ENCODE measurements at regions not wholly inside any gene's neighbourhood (a gene's known extent, or its start where the extent isn't known, plus 50 kb on each side); places are given as distances from the start of the nearest gene placed in this dataset.

GRCh38 chr20:61052195-61052750, 199.8 kb upstream of the CDH4 start:
- Histone ChIP-seq H3K27me3 (ENCODE audit: control insufficient read depth, insufficient read depth, low read length) (peaks cover 81% of the 10 kb centered on the region), H3K4me3 (ENCODE audit: low read length) (no peak overlapping the region)

DNA sequence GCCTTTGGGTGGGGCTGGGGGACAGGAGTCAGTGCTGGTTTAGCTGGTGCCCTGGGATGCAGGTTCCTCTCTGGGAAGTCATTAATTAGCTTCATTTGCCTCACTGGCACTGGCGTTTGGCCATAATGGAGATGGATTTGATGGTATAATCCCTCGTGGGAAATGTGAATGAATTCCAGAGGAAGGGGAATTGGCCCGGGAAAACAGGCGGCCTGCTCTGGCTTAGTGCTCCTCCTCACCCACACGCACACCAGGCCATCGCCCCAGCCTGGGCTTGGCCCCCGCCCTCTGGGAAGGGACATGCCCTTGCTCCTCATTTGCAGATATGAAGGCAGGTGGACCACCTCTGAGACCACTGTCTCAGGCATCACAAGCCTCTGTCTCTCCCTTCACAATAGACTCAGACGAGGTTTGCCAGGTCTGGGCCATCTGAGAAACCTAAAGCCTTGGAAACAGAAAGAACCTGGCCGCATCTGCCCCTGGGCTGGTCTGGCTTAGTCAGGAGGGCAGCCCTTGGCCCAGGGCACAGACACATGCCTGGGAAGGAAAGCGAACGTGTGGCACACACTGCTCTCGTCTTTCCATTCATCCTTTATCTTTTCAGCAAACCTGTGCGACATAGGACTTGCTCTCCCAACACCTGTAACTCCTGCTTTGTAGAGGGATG, 199.2 kb upstream of the CDH4 start:
- Histone ChIP-seq H3K4me1 (ENCODE audit: control insufficient read depth, insufficient read depth, low read length) (no peaks in the 10 kb centered on the region), H3K9ac (ENCODE audit: low read depth, low read length) (no peak overlapping the region), H3K4me2 (ENCODE audit: low read length) (no peak overlapping the region), H3K36me3 (ENCODE audit: insufficient read depth, low read length) (no peaks in the 10 kb centered on the region), H3K9me3 (replicated peaks; ENCODE audit: low read length) (no peaks in the 10 kb centered on the region), H3K27me3 (ENCODE audit: control insufficient read depth, insufficient read depth, low read length) (peaks cover 88% of the 10 kb centered on the region), H3K4me3 (ENCODE audit: low read length) (no peak overlapping the region)

More at GRCh38 chr20:61052195-61052750, 199.8 kb upstream of the CDH4 start:
- no peak overlapping the region for H3K4me2 ChIP-seq (ENCODE audit: low read length)
- no peak overlapping the region for H3K9ac ChIP-seq (ENCODE audit: low read depth, low read length)
- no peaks in the 10 kb centered on the region for H3K9me3 ChIP-seq (replicated peaks; ENCODE audit: low read length)
- H3K36me3 ChIP-seq (ENCODE audit: insufficient read depth, low read length), result no peaks in the 10 kb centered on the region
- no peaks in the 10 kb centered on the region for H3K4me1 ChIP-seq (ENCODE audit: control insufficient read depth, insufficient read depth, low read length)

- Histone ChIP-seq H3K4me1 (ENCODE audit: control insufficient read depth, insufficient read depth, low read length) (no peaks in the 10 kb centered on the region), H3K9ac (ENCODE audit: low read depth, low read length) (no peak overlapping the region), H3K4me2 (ENCODE audit: low read length) (no peak overlapping the region), H3K4me3 (ENCODE audit: low read length) (no peak overlapping the region), H3K36me3 (ENCODE audit: insufficient read depth, low read length) (no peaks in the 10 kb centered on the region), H3K9me3 (replicated peaks; ENCODE audit: low read length) (no peaks in the 10 kb centered on the region), H3K27me3 (ENCODE audit: control insufficient read depth, insufficient read depth, low read length) (peaks cover 92% of the 10 kb centered on the region)
Observed at GRCh38 chr20:61053487-61053886, 198.6 kb upstream of the CDH4 start.

GRCh38 chr20:61053889-61054288, 198.2 kb upstream of the CDH4 start:
- H3K4me2 ChIP-seq (ENCODE audit: low read length), result no peak overlapping the region
- H3K36me3 ChIP-seq (ENCODE audit: insufficient read depth, low read length), result no peaks in the 10 kb centered on the region
- no peaks in the 10 kb centered on the region for H3K9me3 ChIP-seq (replicated peaks; ENCODE audit: low read length)
- H3K27me3 ChIP-seq (ENCODE audit: control insufficient read depth, insufficient read depth, low read length), result peaks cover 92% of the 10 kb centered on the region
- no peaks in the 10 kb centered on the region for H3K4me1 ChIP-seq (ENCODE audit: control insufficient read depth, insufficient read depth, low read length)
- H3K9ac ChIP-seq (ENCODE audit: low read depth, low read length), result no peak overlapping the region
- no peak overlapping the region for H3K4me3 ChIP-seq (ENCODE audit: low read length)

DNA sequence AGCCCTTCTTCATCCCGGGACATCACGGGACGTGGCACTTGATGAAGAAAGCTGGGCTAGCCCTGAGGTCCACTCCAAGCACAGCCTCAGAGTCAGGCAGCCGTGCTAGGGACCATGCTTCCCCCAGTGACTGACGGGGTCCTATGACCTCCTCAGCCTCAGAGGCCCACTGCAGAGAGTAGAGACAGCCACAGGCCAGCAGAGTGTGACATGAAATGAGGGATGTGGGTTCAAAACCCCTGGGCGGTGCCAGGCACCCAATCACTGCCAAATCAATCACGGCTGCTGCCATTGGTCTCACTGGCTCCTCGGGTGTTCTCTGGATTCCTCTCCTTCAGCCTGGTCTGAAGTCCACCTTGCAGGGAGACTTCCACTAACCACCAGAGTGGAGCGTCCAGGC, 197.7 kb upstream of the CDH4 start:
- Histone ChIP-seq H3K4me3 (ENCODE audit: low read length) (no peak overlapping the region), H3K27me3 (ENCODE audit: control insufficient read depth, insufficient read depth, low read length) (peaks cover 94% of the 10 kb centered on the region), H3K9ac (ENCODE audit: low read depth, low read length) (no peak overlapping the region), H3K9me3 (replicated peaks; ENCODE audit: low read length) (no peaks in the 10 kb centered on the region), H3K4me1 (ENCODE audit: control insufficient read depth, insufficient read depth, low read length) (no peaks in the 10 kb centered on the region), H3K36me3 (ENCODE audit: insufficient read depth, low read length) (no peaks in the 10 kb centered on the region), H3K4me2 (ENCODE audit: low read length) (no peak overlapping the region)

GRCh38 chr20:61055180-61056010, 196.7 kb upstream of the CDH4 start:
- H3K36me3 ChIP-seq (ENCODE audit: insufficient read depth, low read length), result no peaks in the 10 kb centered on the region
- H3K9me3 ChIP-seq (replicated peaks; ENCODE audit: low read length), result no peaks in the 10 kb centered on the region
- peaks cover 91% of the 10 kb centered on the region for H3K27me3 ChIP-seq (ENCODE audit: control insufficient read depth, insufficient read depth, low read length)
- no peak overlapping the region for H3K4me2 ChIP-seq (ENCODE audit: low read length)
- no peak overlapping the region for H3K9ac ChIP-seq (ENCODE audit: low read depth, low read length)
- no peak overlapping the region for H3K4me3 ChIP-seq (ENCODE audit: low read length)
- H3K4me1 ChIP-seq (ENCODE audit: control insufficient read depth, insufficient read depth, low read length), result no peaks in the 10 kb centered on the region

- Histone ChIP-seq H3K4me2 (ENCODE audit: low read length) (no peak overlapping the region), H3K36me3 (ENCODE audit: insufficient read depth, low read length) (no peaks in the 10 kb centered on the region), H3K4me3 (ENCODE audit: low read length) (no peak overlapping the region), H3K9ac (ENCODE audit: low read depth, low read length) (no peak overlapping the region), H3K4me1 (ENCODE audit: control insufficient read depth, insufficient read depth, low read length) (no peaks in the 10 kb centered on the region), H3K9me3 (replicated peaks; ENCODE audit: low read length) (no peaks in the 10 kb centered on the region), H3K27me3 (ENCODE audit: control insufficient read depth, insufficient read depth, low read length) (peaks cover 87% of the 10 kb centered on the region)
Observed at GRCh38 chr20:61056116-61056515, 195.9 kb upstream of the CDH4 start.

GRCh38 chr20:61056627-61057442, 195.2 kb upstream of the CDH4 start:
- no peaks in the 10 kb centered on the region for H3K36me3 ChIP-seq (ENCODE audit: insufficient read depth, low read length)
- H3K4me1 ChIP-seq (ENCODE audit: control insufficient read depth, insufficient read depth, low read length), result no peaks in the 10 kb centered on the region
- no peak overlapping the region for H3K4me2 ChIP-seq (ENCODE audit: low read length)
- no peaks in the 10 kb centered on the region for H3K9me3 ChIP-seq (replicated peaks; ENCODE audit: low read length)
- no peak overlapping the region for H3K4me3 ChIP-seq (ENCODE audit: low read length)
- H3K27me3 ChIP-seq (ENCODE audit: control insufficient read depth, insufficient read depth, low read length), result peaks cover 87% of the 10 kb centered on the region
- H3K9ac ChIP-seq (ENCODE audit: low read depth, low read length), result no peak overlapping the region

DNA sequence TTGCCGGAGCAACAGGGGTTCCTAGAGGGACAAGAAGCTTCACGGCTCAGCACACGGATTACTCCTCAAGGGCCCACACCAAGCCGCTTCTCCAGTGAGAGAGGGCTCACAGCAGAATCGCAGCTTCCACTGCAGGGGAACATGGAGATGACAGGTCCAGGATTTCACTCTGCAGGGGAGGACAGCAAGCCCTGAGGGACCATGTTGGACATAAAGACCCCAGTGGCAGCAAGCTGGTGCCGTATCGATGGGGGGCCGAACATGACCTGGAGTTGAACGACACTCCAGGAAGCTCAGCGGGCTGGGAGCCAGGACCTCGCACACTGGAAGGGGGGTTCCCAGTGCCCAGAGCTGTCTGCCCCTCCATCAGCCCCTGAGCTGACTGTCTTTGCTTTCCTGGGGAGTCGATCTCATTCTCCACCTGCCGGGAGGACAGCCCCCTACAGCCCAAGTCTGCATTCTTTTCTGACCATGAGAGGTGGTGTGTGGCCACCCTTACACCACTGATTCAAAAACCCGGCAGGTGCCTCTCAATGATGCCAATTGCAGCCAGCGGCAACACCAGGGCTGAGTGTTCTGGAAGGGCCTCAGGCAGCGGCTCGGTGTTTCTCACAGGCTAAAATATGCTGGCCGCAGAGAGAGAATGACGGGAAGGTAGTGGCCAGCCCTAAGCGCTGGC, 194.5 kb upstream of the CDH4 start:
- Histone ChIP-seq H3K27me3 (ENCODE audit: control insufficient read depth, insufficient read depth, low read length) (peaks cover 82% of the 10 kb centered on the region), H3K4me2 (ENCODE audit: low read length) (no peak overlapping the region), H3K9me3 (replicated peaks; ENCODE audit: low read length) (no peaks in the 10 kb centered on the region), H3K9ac (ENCODE audit: low read depth, low read length) (no peak overlapping the region), H3K4me1 (ENCODE audit: control insufficient read depth, insufficient read depth, low read length) (no peaks in the 10 kb centered on the region), H3K4me3 (ENCODE audit: low read length) (no peak overlapping the region), H3K36me3 (ENCODE audit: insufficient read depth, low read length) (no peaks in the 10 kb centered on the region)

GRCh38 chr20:61061981-61062380, 190.1 kb upstream of the CDH4 start:
- Histone ChIP-seq H3K4me2 (ENCODE audit: low read length) (no peak overlapping the region), H3K27me3 (ENCODE audit: control insufficient read depth, insufficient read depth, low read length) (peaks cover 72% of the 10 kb centered on the region)

GRCh38 chr20:61065853-61066252, 186.2 kb upstream of the CDH4 start:
- Histone ChIP-seq H3K27me3 (ENCODE audit: control insufficient read depth, insufficient read depth, low read length) (peaks cover 67% of the 10 kb centered on the region), H3K9me3 (replicated peaks; ENCODE audit: low read length) (no peaks in the 10 kb centered on the region), H3K9ac (ENCODE audit: low read depth, low read length) (no peak overlapping the region), H3K36me3 (ENCODE audit: insufficient read depth, low read length) (no peaks in the 10 kb centered on the region), H3K4me2 (ENCODE audit: low read length) (no peak overlapping the region), H3K4me3 (ENCODE audit: low read length) (no peak overlapping the region), H3K4me1 (ENCODE audit: control insufficient read depth, insufficient read depth, low read length) (no peaks in the 10 kb centered on the region)

More at GRCh38 chr20:61061981-61062380, 190.1 kb upstream of the CDH4 start:
- Histone ChIP-seq H3K9ac (ENCODE audit: low read depth, low read length) (no peak overlapping the region), H3K4me3 (ENCODE audit: low read length) (no peak overlapping the region), H3K9me3 (replicated peaks; ENCODE audit: low read length) (no peaks in the 10 kb centered on the region), H3K4me1 (ENCODE audit: control insufficient read depth, insufficient read depth, low read length) (no peaks in the 10 kb centered on the region), H3K36me3 (ENCODE audit: insufficient read depth, low read length) (no peaks in the 10 kb centered on the region)
